Endodermal cell (in vitro differentiated cells): ENCODE measurements at regions not wholly inside any gene's neighbourhood (a gene's known extent, or its start where the extent isn't known, plus 50 kb on each side); places are given as distances from the start of the nearest gene placed in this dataset.

ENCODE experiments used
- DNase-seq: peaks from one replicate; pipeline ENCODE4 v3.0.0-alpha.2; 2017
- H3K27ac ChIP-seq: 2 replicates; pipeline ENCODE4 v1.5.1; 2013; ENCODE audit warnings: mild to moderate bottlenecking, low read depth, low read length, moderate library complexity
- H3K27me3 ChIP-seq: 2 replicates; pipeline ENCODE4 v1.6.1; 2013; ENCODE audit warnings: mild to moderate bottlenecking, low read length, moderate library complexity; ENCODE audit not compliant: insufficient read depth, control insufficient read depth, poor library complexity, severe bottlenecking
- H3K36me3 ChIP-seq: 2 replicates; pipeline ENCODE4 v1.7.0; 2013; ENCODE audit warnings: mild to moderate bottlenecking, low read length, moderate library complexity; ENCODE audit not compliant: control insufficient read depth, insufficient read depth
- H3K4me1 ChIP-seq: one replicate; pipeline ENCODE4 v1.7.0; 2013; ENCODE audit warnings: low read length; ENCODE audit not compliant: control insufficient read depth, insufficient read depth
- H3K4me3 ChIP-seq: 2 replicates; pipeline ENCODE4 v1.5.1; 2013; ENCODE audit warnings: mild to moderate bottlenecking, low read length, moderate library complexity
- H3K9ac ChIP-seq: 2 replicates; pipeline ENCODE4 v1.6.1; 2013; ENCODE audit warnings: mild to moderate bottlenecking, low read length, moderate library complexity; ENCODE audit not compliant: poor library complexity, severe bottlenecking; ENCODE audit errors: extremely low read depth
- H3K9me3 ChIP-seq: 2 replicates; pipeline ENCODE4 v1.6.1; 2013; ENCODE audit warnings: mild to moderate bottlenecking, low read length, moderate library complexity; ENCODE audit not compliant: control insufficient read depth
- H3K27ac Mint-ChIP-seq: 2 replicates; pipeline ENCODE4 v1.8.0; 2020; ENCODE audit warnings: mixed read lengths
- H3K27me3 Mint-ChIP-seq: 2 replicates; pipeline ENCODE4 v1.8.0; 2021; ENCODE audit warnings: mild to moderate bottlenecking, mixed read lengths; ENCODE audit not compliant: insufficient read depth
- H3K36me3 Mint-ChIP-seq: 2 replicates; pipeline ENCODE4 v1.8.0; 2020; ENCODE audit warnings: low read depth, mixed read lengths
- H3K4me1 Mint-ChIP-seq: 2 replicates; pipeline ENCODE4 v1.8.0; 2020; ENCODE audit warnings: mixed read lengths
- H3K4me3 Mint-ChIP-seq: 2 replicates; pipeline ENCODE4 v1.8.0; 2020; ENCODE audit warnings: mild to moderate bottlenecking, moderate library complexity, mixed read lengths
- H3K9me3 Mint-ChIP-seq: 2 replicates; pipeline ENCODE4 v1.8.0; 2020; ENCODE audit warnings: mild to moderate bottlenecking, mixed read lengths
- WGBS, 2 experiments: methylation state at CpG; one replicate each; pipeline versions ENCODE4 v1.1.5 to v1.1.7; 2013; ENCODE audit warnings: missing lambda C conversion rate in 2 of 2, mixed read lengths in 1 of 2; ENCODE audit not compliant: insufficient coverage in 1 of 2, insufficient read length in 1 of 2; 5-methylcytosine and 5-hydroxymethylcytosine counted together
- TF ChIP-seq, protein P1 (sequence below): fragments of 200-600 bp; sonication (generic); conservative IDR thresholded peaks from 2 replicates; pipeline ENCODE4 v1.5.0; 2021; ENCODE audit warnings: antibody characterized with exemption, mild to moderate bottlenecking

DNA sequence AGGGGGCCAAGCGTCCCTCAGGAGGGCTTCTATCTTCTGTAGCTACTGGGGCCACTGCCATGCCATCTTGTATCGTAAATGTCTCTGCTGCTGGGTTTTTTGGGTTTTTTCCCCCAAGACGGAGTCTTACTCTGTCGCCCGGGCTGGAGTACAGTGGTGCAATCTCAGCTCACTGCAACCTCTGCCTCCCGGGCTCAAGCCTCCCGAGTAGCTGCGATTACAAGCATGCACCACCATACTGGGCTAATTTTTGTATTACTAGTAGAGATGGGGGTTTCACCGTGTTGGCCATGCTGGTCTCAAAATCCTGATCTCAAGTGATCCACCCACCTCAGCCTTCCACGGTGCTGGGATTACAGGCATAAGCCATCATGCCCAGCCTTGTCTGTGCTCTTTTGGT, 111.3 kb upstream of the LOC128125822 start:
- Mint-ChIP-seq H3K4me1 (no peaks in the 10 kb centered on the region), H3K4me3 (no peak overlapping the region), H3K36me3 (no peaks in the 10 kb centered on the region), H3K27me3 (no peaks in the 10 kb centered on the region), H3K27ac (no peak overlapping the region), H3K9me3 (no peaks in the 10 kb centered on the region)
- Histone ChIP-seq H3K27ac (no peak overlapping the region), H3K9me3 (no peaks in the 10 kb centered on the region), H3K4me1 (no peaks in the 10 kb centered on the region), H3K36me3 (no peaks in the 10 kb centered on the region), H3K4me3 (no peak overlapping the region), H3K9ac (no peak overlapping the region), H3K27me3 (no peaks in the 10 kb centered on the region)
- no peak for DNase-seq
- 93 to 95% methylated on average over 7 to 10 of the region's 10 CpGs for WGBS, 2 experiments
- TF ChIP-seq, protein P1, sequence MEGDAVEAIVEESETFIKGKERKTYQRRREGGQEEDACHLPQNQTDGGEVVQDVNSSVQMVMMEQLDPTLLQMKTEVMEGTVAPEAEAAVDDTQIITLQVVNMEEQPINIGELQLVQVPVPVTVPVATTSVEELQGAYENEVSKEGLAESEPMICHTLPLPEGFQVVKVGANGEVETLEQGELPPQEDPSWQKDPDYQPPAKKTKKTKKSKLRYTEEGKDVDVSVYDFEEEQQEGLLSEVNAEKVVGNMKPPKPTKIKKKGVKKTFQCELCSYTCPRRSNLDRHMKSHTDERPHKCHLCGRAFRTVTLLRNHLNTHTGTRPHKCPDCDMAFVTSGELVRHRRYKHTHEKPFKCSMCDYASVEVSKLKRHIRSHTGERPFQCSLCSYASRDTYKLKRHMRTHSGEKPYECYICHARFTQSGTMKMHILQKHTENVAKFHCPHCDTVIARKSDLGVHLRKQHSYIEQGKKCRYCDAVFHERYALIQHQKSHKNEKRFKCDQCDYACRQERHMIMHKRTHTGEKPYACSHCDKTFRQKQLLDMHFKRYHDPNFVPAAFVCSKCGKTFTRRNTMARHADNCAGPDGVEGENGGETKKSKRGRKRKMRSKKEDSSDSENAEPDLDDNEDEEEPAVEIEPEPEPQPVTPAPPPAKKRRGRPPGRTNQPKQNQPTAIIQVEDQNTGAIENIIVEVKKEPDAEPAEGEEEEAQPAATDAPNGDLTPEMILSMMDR = no peak

DNA sequence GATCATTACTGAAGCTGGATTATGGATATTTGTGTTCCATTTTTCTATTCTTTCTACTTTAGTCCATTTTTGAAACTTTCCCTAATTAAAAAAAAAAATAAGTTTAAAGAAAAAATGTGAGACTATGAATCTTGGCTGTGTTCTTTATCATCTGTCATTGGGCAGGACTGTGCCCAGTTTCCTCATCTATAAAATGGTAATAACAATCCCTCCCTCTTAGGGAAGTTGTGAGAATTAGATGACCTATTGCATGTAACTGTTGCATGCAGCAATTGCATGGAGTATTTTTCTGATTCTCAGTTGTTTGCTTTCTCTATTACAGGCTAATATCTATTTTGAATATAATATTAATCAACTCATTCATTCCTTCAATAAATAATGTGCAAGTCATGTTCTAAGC, 108.2 kb upstream of the LOC128125822 start:
- TF ChIP-seq, protein P1 = no peak
- Histone ChIP-seq H3K27ac (no peak overlapping the region), H3K36me3 (no peaks in the 10 kb centered on the region), H3K4me3 (no peak overlapping the region), H3K9me3 (no peaks in the 10 kb centered on the region), H3K27me3 (no peaks in the 10 kb centered on the region), H3K9ac (no peak overlapping the region), H3K4me1 (no peaks in the 10 kb centered on the region)
- no peaks in the 10 kb centered on the region for H3K4me1 Mint-ChIP-seq
- H3K9me3 Mint-ChIP-seq = no peaks in the 10 kb centered on the region
- H3K27me3 Mint-ChIP-seq = no peaks in the 10 kb centered on the region
- no peak overlapping the region for H3K4me3 Mint-ChIP-seq
- no peaks in the 10 kb centered on the region for H3K36me3 Mint-ChIP-seq
- no peak overlapping the region for H3K27ac Mint-ChIP-seq
- DNase-seq = no peak

DNA sequence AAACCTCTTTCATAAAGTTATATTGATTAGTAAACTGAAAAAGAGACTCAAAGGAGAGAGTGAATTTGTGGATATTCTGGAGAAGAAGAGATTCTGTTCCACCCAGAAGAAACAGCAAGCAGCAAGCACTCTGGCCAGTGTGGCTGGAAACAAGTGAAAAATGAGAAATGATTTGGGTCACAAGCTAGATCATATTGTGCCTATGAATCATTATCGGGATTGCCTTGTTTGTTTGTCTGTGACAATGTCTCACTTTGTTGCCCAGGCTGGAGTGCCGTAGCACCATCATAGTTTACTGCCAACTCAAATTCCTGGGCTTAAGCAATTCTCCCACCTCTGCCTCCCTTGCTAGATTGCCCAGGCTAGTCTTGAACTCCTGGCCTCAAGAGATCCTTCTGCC, 106.5 kb upstream of the LOC128125822 start:
- no peak for DNase-seq
- Histone ChIP-seq H3K4me3 (no peak overlapping the region), H3K27ac (no peak overlapping the region), H3K36me3 (no peaks in the 10 kb centered on the region), H3K9me3 (no peaks in the 10 kb centered on the region), H3K9ac (no peak overlapping the region), H3K4me1 (no peaks in the 10 kb centered on the region), H3K27me3 (no peaks in the 10 kb centered on the region)
- H3K27ac Mint-ChIP-seq = no peak overlapping the region
- WGBS, 2 experiments = 93 to 96% methylated on average over 2 of the region's 2 CpGs
- H3K4me3 Mint-ChIP-seq = no peak overlapping the region
- no peaks in the 10 kb centered on the region for H3K9me3 Mint-ChIP-seq
- H3K27me3 Mint-ChIP-seq = no peaks in the 10 kb centered on the region
- H3K4me1 Mint-ChIP-seq = no peaks in the 10 kb centered on the region
- no peaks in the 10 kb centered on the region for H3K36me3 Mint-ChIP-seq
- TF ChIP-seq, protein P1 = no peak
